Activated naive CD4-positive, alpha-beta T cell treated with anti-CD3 and anti-CD28 coated beads for 36 hours (primary cell): ENCODE measurements at regions not wholly inside any gene's neighbourhood (a gene's known extent, or its start where the extent isn't known, plus 50 kb on each side); places are given as distances from the start of the nearest gene placed in this dataset.
"Not testable (repeated sequence)": the region's sequence is repeated elsewhere in the genome, so short reads cannot be mapped to it uniquely, and the experiment has no call there.

ENCODE experiments used
- CTCF ChIA-PET: fragments of 350-600 bp; sonication (Branson Sonifier 250); formaldehyde crosslinking; loops from one replicate; lab custom pipeline; 2021; ENCODE audit warnings: antibody characterized with exemption; lab: Charles Lee
- DNase-seq: peaks from one replicate; pipeline ENCODE4 v3.0.0-alpha.2; 2020
- H3K27ac Mint-ChIP-seq: one replicate; pipeline ENCODE4 v1.8.0; 2021; ENCODE audit warnings: mild to moderate bottlenecking, mixed read lengths
- H3K27me3 Mint-ChIP-seq: one replicate; pipeline ENCODE4 v1.8.0; 2021; ENCODE audit warnings: low read depth, mixed read lengths
- H3K36me3 Mint-ChIP-seq: one replicate; pipeline ENCODE4 v1.8.0; 2021; ENCODE audit warnings: low read depth, mixed read lengths
- H3K4me1 Mint-ChIP-seq: one replicate; pipeline ENCODE4 v1.8.0; 2021; ENCODE audit warnings: low read depth, mixed read lengths
- H3K4me3 Mint-ChIP-seq: one replicate; pipeline ENCODE4 v1.8.0; 2021; ENCODE audit warnings: mild to moderate bottlenecking, moderate library complexity, mixed read lengths
- H3K9me3 Mint-ChIP-seq: one replicate; pipeline ENCODE4 v1.8.0; 2021; ENCODE audit warnings: mixed read lengths
- intact Hi-C: fragments of 100-400 bp; cut with micrococcal nuclease; formaldehyde crosslinking; loops from one replicate; pipeline ENCODE4 v1.15.1; 2023

GRCh38 chr4:12645732-12646131 is 838.4 kb downstream of the RAB28 start:
- Mint-ChIP-seq H3K4me3 (no peak overlapping the region), H3K36me3 (no peaks in the 10 kb centered on the region), H3K4me1 (no peaks in the 10 kb centered on the region), H3K27me3 (peaks cover 6% of the 10 kb centered on the region), H3K9me3 (no peaks in the 10 kb centered on the region), H3K27ac (no peak overlapping the region)
- CTCF ChIA-PET, result no interaction called here
- DNase-seq, result no peak
- intact Hi-C loops, result no loop called here

GRCh38 chr4:12644261-12644660 is 839.9 kb downstream of the RAB28 start:
- H3K27ac Mint-ChIP-seq, result no peak overlapping the region
- H3K27me3 Mint-ChIP-seq, result peaks cover 11% of the 10 kb centered on the region
- H3K4me1 Mint-ChIP-seq, result no peaks in the 10 kb centered on the region
- H3K4me3 Mint-ChIP-seq, result no peak overlapping the region
- intact Hi-C loops, result no loop called here
- H3K9me3 Mint-ChIP-seq, result no peaks in the 10 kb centered on the region
- DNase-seq, result no peak
- H3K36me3 Mint-ChIP-seq, result no peaks in the 10 kb centered on the region
- CTCF ChIA-PET, result no interaction called here

GRCh38 chr4:12636191-12636590 is 847.9 kb downstream of the RAB28 start:
- peaks cover 5% of the 10 kb centered on the region for H3K9me3 Mint-ChIP-seq
- CTCF ChIA-PET, result no interaction called here
- H3K36me3 Mint-ChIP-seq, result no peaks in the 10 kb centered on the region
- H3K4me3 Mint-ChIP-seq, result no peak overlapping the region
- H3K4me1 Mint-ChIP-seq, result no peaks in the 10 kb centered on the region
- no peak for DNase-seq
- H3K27me3 Mint-ChIP-seq, result peaks cover 18% of the 10 kb centered on the region
- H3K27ac Mint-ChIP-seq, result no peak overlapping the region
- intact Hi-C loops, result loop anchor here (10.0 kb wide), 2 partner anchors 591 to 1211 kb away; partner anchors contain the start of gene HS3ST1

- H3K9me3 Mint-ChIP-seq, result peaks cover 5% of the 10 kb centered on the region
These were observed 848.5 kb downstream of the RAB28 start for GRCh38 chr4:12635629-12636028.

GRCh38 chr4:12633053-12633651 is 851.0 kb downstream of the RAB28 start:
- intact Hi-C loops, result loop anchor here (1.0 to 10.0 kb wide), 3 partner anchors 588 to 1208 kb away; partner anchors contain the start of gene HS3ST1
- H3K4me3 Mint-ChIP-seq, result no peak overlapping the region
- H3K4me1 Mint-ChIP-seq, result no peaks in the 10 kb centered on the region
- DNase-seq, result peak; percentile 87
- peaks cover 5% of the 10 kb centered on the region for H3K9me3 Mint-ChIP-seq
- H3K36me3 Mint-ChIP-seq, result no peaks in the 10 kb centered on the region
- CTCF ChIA-PET, result interaction anchor here (0.6 to 1.3 kb wide), 8 partner anchors 11 to 877 kb away, joined by 3 read pairs; no protein-coding TSS in a partner anchor
- H3K27me3 Mint-ChIP-seq, result peaks cover 21% of the 10 kb centered on the region
- H3K27ac Mint-ChIP-seq, result no peak overlapping the region

More at GRCh38 chr4:12635629-12636028, 848.5 kb downstream of the RAB28 start:
- H3K27ac Mint-ChIP-seq, result no peak overlapping the region
- H3K4me1 Mint-ChIP-seq, result no peaks in the 10 kb centered on the region
- no peaks in the 10 kb centered on the region for H3K36me3 Mint-ChIP-seq
- no peak overlapping the region for H3K4me3 Mint-ChIP-seq
- CTCF ChIA-PET, result no interaction called here
- H3K27me3 Mint-ChIP-seq, result peaks cover 23% of the 10 kb centered on the region
- intact Hi-C loops, result loop anchor here (10.0 kb wide), 2 partner anchors 591 to 1211 kb away; partner anchors contain the start of gene HS3ST1
- no peak for DNase-seq

GRCh38 chr4:12615822-12616221 is 868.3 kb downstream of the RAB28 start:
- Mint-ChIP-seq H3K27ac (no peak overlapping the region), H3K36me3 (no peaks in the 10 kb centered on the region), H3K27me3 (peaks cover 5% of the 10 kb centered on the region), H3K4me3 (no peak overlapping the region), H3K9me3 (no peaks in the 10 kb centered on the region), H3K4me1 (no peaks in the 10 kb centered on the region)
- no peak for DNase-seq
- intact Hi-C loops, result no loop called here
- CTCF ChIA-PET, result no interaction called here

- intact Hi-C loops, result no loop called here
- Mint-ChIP-seq H3K27ac (no peak overlapping the region), H3K9me3 (no peaks in the 10 kb centered on the region), H3K27me3 (no peaks in the 10 kb centered on the region), H3K4me1 (no peaks in the 10 kb centered on the region), H3K36me3 (no peaks in the 10 kb centered on the region), H3K4me3 (no peak overlapping the region)
- no peak for DNase-seq
- CTCF ChIA-PET, result no interaction called here
These were observed 871.3 kb downstream of the RAB28 start for GRCh38 chr4:12612876-12613275.

GRCh38 chr4:12609212-12609875 is 874.8 kb downstream of the RAB28 start:
- H3K9me3 Mint-ChIP-seq, DNase-seq, H3K27me3 Mint-ChIP-seq, H3K4me3 Mint-ChIP-seq, H3K27ac Mint-ChIP-seq, H3K36me3 Mint-ChIP-seq, intact Hi-C loops, H3K4me1 Mint-ChIP-seq: not testable (repeated sequence)
- CTCF ChIA-PET, result interaction anchor here (0.6 kb wide), 1 partner anchor 762 kb away, joined by 3 read pairs; no protein-coding TSS in a partner anchor

GRCh38 chr4:12595986-12596385 is 888.2 kb downstream of the RAB28 start:
- H3K27ac Mint-ChIP-seq, result no peak overlapping the region
- CTCF ChIA-PET, result no interaction called here
- intact Hi-C loops, result no loop called here
- H3K27me3 Mint-ChIP-seq, result no peaks in the 10 kb centered on the region
- H3K4me1 Mint-ChIP-seq, result no peaks in the 10 kb centered on the region
- H3K36me3 Mint-ChIP-seq, result no peaks in the 10 kb centered on the region
- H3K4me3 Mint-ChIP-seq, result no peak overlapping the region
- DNase-seq, result no peak
- H3K9me3 Mint-ChIP-seq, result peaks cover 7% of the 10 kb centered on the region

GRCh38 chr4:12595489-12595888 is 888.7 kb downstream of the RAB28 start:
- Mint-ChIP-seq H3K27me3 (no peaks in the 10 kb centered on the region), H3K4me1 (no peaks in the 10 kb centered on the region), H3K9me3 (peaks cover 7% of the 10 kb centered on the region), H3K4me3 (no peak overlapping the region), H3K36me3 (no peaks in the 10 kb centered on the region), H3K27ac (no peak overlapping the region)
- CTCF ChIA-PET, result no interaction called here
- DNase-seq, result no peak
- intact Hi-C loops, result no loop called here

- DNase-seq, result no peak
- Mint-ChIP-seq H3K36me3 (no peaks in the 10 kb centered on the region), H3K9me3 (no peaks in the 10 kb centered on the region), H3K4me1 (no peaks in the 10 kb centered on the region), H3K27me3 (no peaks in the 10 kb centered on the region), H3K4me3 (no peak overlapping the region), H3K27ac (no peak overlapping the region)
- intact Hi-C loops, result no loop called here
- CTCF ChIA-PET, result no interaction called here
These were observed 895.6 kb downstream of the RAB28 start for GRCh38 chr4:12588582-12588981.

- CTCF ChIA-PET, result no interaction called here
- H3K27me3 Mint-ChIP-seq, result no peaks in the 10 kb centered on the region
These were observed 897.7 kb downstream of the RAB28 start for GRCh38 chr4:12586242-12587006.

More at GRCh38 chr4:12586242-12587006, 897.7 kb downstream of the RAB28 start:
- Mint-ChIP-seq H3K4me3 (no peak overlapping the region), H3K27ac (no peak overlapping the region), H3K36me3 (no peaks in the 10 kb centered on the region), H3K4me1 (no peaks in the 10 kb centered on the region), H3K9me3 (no peaks in the 10 kb centered on the region)
- no peak for DNase-seq
- intact Hi-C loops, result no loop called here
